Thoracic aorta (tissue), 2 donors: ENCODE measurements at regions not wholly inside any gene's neighbourhood (a gene's known extent, or its start where the extent isn't known, plus 50 kb on each side); places are given as distances from the start of the nearest gene placed in this dataset.

Experiments
- ATAC-seq: fragments of 150-250 bp; one replicate; pipeline ENCODE4 v1.8.0; 2017; ENCODE audit warnings: low read depth; ENCODE audit not compliant: insufficient number of reproducible peaks, low FRiP score
- DNase-seq: peaks from one replicate; pipeline ENCODE4 v3.0.0-alpha.2; 2020; ENCODE audit warnings: low spot score
- H3K27ac ChIP-seq, 2 donors: fragments of 200-600 bp; sonication (generic); 1 replicate in 1 of 2; 2 replicates in 1 of 2; pipeline ENCODE4 v1.5.1; 2016; ENCODE audit warnings: mild to moderate bottlenecking in 2 of 2, moderate library complexity in 2 of 2
- H3K27me3 ChIP-seq: fragments of 200-600 bp; sonication (generic); replicated peaks from 2 replicates; pipeline ENCODE4 v1.6.0; 2016; ENCODE audit warnings: mild to moderate bottlenecking; ENCODE audit not compliant: insufficient read depth
- H3K36me3 ChIP-seq: fragments of 200-600 bp; sonication (generic); one replicate; pipeline ENCODE4 v1.5.1; 2016
- H3K4me1 ChIP-seq, 2 donors: fragments of 200-600 bp; sonication (generic); 1 replicate in 1 of 2; 2 replicates in 1 of 2; pipeline versions ENCODE4 v1.5.1 to v1.6.0; 2016; ENCODE audit warnings: low read depth in 2 of 2, mild to moderate bottlenecking in 1 of 2; ENCODE audit not compliant: control insufficient read depth in 1 of 2
- H3K4me3 ChIP-seq: fragments of 200-600 bp; sonication (generic); 2 replicates; pipeline ENCODE4 v1.5.1; 2016; ENCODE audit warnings: mild to moderate bottlenecking
- H3K9me3 ChIP-seq: fragments of 200-600 bp; sonication (generic); 2 replicates; pipeline ENCODE4 v1.5.1; 2016
- TF ChIP-seq, protein P1 (sequence below): fragments of 200-600 bp; sonication (generic); IDR thresholded peaks from one replicate; pipeline ENCODE4 v1.5.1; 2019; ENCODE audit warnings: antibody characterized with exemption

DNA sequence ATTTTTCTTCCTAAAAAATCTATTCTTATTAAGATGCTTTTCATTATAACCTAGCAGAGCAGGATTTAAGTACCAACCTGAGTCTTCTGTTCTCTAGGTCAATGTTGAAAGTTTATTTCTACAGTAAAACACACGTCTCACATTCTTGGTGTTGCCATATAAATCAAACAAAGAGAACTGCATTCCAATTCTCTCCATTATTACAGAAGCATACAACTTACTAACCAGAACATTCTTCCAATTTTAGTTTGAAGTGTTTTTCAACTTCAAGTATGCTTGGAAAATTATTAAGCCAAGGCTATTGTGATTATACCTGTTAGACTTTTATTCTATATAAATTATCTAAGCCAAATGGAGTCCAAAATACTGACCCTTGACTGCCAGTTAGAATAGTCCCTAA is 110.4 kb upstream of the PMFBP1 start:
- Histone ChIP-seq H3K4me1 (no peaks in the 10 kb centered on the region), H3K36me3 (no peaks in the 10 kb centered on the region), H3K27ac (no peak overlapping the region), H3K27me3 (no peaks in the 10 kb centered on the region), H3K4me3 (no peak overlapping the region), H3K9me3 (no peaks in the 10 kb centered on the region)
- TF ChIP-seq, protein P1, sequence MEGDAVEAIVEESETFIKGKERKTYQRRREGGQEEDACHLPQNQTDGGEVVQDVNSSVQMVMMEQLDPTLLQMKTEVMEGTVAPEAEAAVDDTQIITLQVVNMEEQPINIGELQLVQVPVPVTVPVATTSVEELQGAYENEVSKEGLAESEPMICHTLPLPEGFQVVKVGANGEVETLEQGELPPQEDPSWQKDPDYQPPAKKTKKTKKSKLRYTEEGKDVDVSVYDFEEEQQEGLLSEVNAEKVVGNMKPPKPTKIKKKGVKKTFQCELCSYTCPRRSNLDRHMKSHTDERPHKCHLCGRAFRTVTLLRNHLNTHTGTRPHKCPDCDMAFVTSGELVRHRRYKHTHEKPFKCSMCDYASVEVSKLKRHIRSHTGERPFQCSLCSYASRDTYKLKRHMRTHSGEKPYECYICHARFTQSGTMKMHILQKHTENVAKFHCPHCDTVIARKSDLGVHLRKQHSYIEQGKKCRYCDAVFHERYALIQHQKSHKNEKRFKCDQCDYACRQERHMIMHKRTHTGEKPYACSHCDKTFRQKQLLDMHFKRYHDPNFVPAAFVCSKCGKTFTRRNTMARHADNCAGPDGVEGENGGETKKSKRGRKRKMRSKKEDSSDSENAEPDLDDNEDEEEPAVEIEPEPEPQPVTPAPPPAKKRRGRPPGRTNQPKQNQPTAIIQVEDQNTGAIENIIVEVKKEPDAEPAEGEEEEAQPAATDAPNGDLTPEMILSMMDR = no peak
- DNase-seq = no peak
- ATAC-seq = no peak

DNA sequence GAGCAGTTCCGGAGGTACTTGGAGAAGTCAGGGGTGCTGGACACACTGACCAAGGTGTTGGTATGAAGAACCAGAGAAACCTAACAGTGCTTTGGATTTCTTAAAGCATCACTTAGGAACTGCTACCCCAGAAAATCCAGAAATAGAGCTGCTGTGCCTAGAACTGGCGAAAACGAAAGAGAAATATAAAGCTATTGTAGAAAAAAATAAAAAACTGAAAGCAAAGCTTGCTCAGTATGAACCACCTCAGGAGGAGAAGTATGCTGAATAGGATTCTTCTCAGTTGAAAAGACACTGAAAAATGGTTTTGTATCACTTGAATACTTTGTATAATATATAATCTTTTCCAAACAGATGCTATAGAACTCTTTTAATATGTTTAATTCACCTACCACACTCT is 106.3 kb upstream of the PMFBP1 start:
- Histone ChIP-seq H3K9me3 (no peaks in the 10 kb centered on the region), H3K4me3 (no peak overlapping the region), H3K36me3 (no peaks in the 10 kb centered on the region), H3K27ac (no peak overlapping the region), H3K27me3 (no peaks in the 10 kb centered on the region), H3K4me1 (no peaks in the 10 kb centered on the region)
- DNase-seq (no peak), ATAC-seq (no peak)
- TF ChIP-seq, protein P1 = no peak

DNA sequence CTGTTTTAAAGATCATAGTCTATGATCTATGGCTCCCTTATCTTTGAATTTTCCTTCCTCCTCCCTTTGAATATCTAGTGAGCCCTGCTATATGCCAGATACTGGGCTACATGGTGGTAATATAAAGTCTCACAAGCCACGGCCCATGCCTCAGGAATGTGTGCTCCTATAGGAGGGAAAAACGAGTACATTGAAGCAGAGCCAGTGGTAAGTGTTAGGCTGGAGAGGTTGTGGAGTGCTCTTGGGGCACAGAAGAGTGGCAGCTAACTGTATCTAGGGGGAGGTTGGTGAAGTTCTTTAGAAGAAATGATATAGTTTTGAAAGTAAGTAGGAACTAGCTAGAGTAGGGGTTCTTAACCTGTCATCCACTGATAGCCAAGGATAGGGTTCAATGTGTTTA is 105.8 kb upstream of the PMFBP1 start:
- Histone ChIP-seq H3K36me3 (no peaks in the 10 kb centered on the region), H3K4me1 (no peaks in the 10 kb centered on the region), H3K27me3 (no peaks in the 10 kb centered on the region), H3K27ac (no peak overlapping the region), H3K9me3 (no peaks in the 10 kb centered on the region), H3K4me3 (no peak overlapping the region)
- DNase-seq = no peak
- ATAC-seq = no peak
- TF ChIP-seq, protein P1 = no peak

DNA sequence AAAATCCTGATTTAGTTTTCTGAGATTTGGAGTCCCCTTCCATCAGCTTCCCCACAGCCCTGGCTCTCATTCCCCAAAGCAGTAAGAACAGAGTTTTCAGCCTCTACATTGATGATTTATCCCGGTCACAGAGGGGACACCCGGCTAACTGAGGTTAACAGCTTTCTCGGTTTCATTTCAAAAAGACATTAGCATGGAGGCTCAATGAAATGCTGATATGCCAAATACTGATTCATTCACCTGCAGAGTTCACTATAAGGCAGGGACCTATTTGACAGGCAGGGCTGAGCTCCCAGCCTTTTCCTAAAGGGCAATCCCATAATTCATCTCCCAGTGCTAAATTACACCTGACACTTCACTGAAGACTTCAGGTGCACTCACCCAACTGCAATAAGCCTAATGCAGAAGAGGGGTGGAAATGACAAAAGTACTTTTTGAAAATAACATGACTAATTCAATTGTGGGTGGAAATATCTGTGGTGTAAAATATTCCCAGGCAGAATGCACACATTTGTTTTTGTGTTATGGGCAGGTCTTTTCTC is 99.8 kb upstream of the PMFBP1 start:
- Histone ChIP-seq H3K4me1 (no peaks in the 10 kb centered on the region), H3K9me3 (no peaks in the 10 kb centered on the region), H3K27ac (no peak overlapping the region), H3K27me3 (no peaks in the 10 kb centered on the region), H3K36me3 (no peaks in the 10 kb centered on the region), H3K4me3 (no peak overlapping the region)
- DNase-seq (no peak), ATAC-seq (no peak)
- TF ChIP-seq, protein P1 = no peak

DNA sequence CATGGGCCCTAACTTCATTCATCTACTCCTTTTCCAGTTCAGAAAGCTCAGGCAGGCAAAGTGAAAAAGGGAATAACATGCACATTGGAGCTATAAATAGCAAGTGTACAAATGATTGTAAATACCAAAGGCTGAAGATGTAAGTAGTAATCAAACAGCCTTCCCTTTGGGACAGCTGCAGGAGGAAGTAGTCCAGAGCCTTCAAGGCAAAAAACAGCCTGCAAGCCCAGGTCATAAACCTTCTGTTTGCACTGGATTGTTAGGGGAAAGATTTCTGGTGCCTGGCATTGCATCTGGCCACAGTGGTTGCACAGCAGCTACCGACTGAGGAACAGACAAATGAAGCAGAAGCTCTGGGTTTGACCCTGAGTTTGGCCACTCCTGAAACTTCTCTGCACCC is 98.6 kb upstream of the PMFBP1 start:
- Histone ChIP-seq H3K4me1 (no peaks in the 10 kb centered on the region), H3K9me3 (no peaks in the 10 kb centered on the region), H3K27me3 (no peaks in the 10 kb centered on the region), H3K4me3 (no peak overlapping the region), H3K36me3 (no peaks in the 10 kb centered on the region), H3K27ac (no peak overlapping the region)
- TF ChIP-seq, protein P1 = no peak
- DNase-seq (no peak), ATAC-seq (no peak)
